SIG-M5 treated with dmso at 0.1 percent for 504 hours (cell line): ENCODE measurements at regions not wholly inside any gene's neighbourhood (a gene's known extent, or its start where the extent isn't known, plus 50 kb on each side); places are given as distances from the start of the nearest gene placed in this dataset.
A peak's percentile ranks its signal among the peaks of the same experiment; 100 is the strongest.
"Not testable (repeated sequence)": the region's sequence is repeated elsewhere in the genome, so short reads cannot be mapped to it uniquely, and the experiment has no call there.

Source experiments
- DNase-seq: peaks from one replicate; lab custom pipeline; 2025; ENCODE audit not compliant: unreplicated experiment; lab: John Stamatoyannopoulos, UW

DNA sequence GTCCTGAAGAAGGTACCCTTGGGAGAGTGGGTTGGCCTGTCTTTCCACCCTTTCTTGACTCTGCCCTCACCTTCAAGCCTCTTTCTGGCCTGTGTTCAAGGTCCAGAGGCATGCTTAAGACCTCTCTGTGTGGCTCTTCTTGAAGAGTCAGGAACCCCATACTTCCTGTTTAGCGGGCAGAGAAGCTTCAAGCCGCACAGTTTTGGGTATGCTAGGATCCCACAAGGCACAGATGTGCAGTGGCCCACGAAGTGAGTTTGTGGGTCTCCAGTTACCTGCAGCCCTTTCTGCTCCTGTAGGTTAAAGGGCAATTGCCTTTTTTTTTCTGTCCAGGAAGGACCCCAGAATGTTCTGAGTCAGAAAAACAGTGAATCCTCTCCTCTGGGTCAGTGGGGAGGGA lies 87.4 kb upstream of the FCGR1A start:
- not testable (repeated sequence) for DNase-seq

DNA sequence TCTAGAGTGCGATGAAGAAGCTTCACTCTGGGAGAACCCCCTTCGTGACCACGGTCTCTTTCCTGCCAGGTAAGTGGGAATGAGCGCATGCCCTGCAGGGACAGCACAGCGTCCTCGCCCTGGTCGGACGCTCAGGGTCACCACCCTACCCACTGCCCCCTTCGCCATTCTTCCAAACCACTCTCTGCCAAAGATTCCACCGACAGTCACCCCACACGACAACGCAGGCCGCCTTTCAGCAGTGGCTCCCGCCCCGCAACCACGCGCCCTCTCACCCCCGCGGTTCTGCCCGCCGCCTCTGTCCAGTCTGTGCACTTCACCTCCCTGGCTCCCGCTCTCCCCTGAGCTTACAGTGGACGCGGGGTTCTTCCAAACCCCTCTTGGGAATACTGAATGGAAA lies 82.3 kb upstream of the FCGR1A start:
- not testable (repeated sequence) for DNase-seq

DNA sequence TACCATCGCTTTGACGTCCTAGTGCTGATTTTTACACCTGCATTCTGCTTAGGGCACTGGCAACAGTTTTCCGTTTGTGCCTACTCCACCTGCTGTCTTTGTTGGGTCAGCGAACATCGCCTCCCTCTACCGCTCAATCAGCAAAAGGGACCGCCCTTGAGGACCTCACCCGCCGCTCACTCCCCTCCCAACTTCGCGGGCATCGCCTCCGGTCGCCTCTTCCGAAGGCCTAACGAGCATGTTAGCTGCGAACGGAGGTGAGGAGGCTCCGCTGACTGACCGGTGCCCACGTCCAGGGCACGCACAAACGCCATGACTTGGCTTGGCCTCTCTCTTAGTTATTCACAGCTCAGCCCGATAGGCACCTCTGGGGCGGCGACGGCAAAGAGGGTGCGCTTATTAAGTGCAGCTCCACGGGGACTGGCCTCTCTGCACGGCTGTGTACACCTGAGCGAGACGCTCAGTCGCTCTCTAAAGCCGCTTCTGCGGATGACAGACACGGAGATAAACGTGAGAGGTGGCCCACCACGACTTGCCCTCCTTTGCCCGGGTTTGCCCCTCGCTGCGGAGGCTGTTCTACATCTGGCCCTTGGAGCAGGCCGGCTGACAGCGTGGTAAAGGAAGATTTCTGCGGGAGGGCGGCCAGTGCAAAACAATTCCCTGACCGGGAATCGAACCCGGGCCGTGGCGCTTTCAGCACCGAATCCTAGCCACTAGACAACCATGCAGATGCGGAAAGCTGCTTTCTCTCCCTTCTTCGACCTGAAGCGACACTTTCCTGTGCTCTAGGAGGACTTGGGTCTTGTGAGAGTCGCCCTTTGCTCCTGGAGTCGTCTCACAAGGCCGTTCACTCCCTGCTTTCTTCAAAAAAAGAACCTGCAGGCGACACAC lies 81.6 kb upstream of the FCGR1A start:
- not testable (repeated sequence) for DNase-seq

DNA sequence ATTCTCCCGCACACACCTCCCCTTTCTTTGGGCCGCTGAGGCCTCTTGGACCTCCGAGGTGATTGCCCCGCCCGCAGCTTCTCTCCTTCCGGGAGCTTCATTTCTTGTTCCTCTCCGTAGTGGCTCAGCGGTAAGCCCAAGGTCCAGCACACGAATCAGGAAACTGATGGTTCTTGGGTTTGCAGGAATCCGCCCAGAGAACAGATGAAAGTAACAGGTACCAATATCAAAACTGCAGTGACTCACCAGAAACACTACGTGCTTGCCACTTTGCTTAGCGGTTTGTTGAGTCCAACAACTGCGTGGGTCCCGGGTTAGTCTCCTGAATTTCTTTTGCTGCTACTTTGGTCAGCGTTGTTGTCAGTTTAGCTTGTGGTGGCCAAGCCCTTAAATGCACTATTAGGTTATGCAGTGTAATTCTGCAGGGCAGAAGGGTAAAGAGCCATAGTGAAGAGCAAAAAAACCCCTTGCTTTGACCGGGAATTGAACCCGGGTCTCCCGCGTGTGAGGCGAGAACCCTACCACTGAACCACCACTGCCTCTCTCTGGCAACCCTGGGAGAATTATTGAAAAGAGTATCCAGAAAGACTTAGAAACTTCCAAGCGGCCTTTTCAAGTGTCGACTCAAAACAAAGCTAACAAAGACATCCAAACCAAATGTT lies 74.2 kb upstream of the FCGR1A start:
- peak; percentile 80 for DNase-seq

DNA sequence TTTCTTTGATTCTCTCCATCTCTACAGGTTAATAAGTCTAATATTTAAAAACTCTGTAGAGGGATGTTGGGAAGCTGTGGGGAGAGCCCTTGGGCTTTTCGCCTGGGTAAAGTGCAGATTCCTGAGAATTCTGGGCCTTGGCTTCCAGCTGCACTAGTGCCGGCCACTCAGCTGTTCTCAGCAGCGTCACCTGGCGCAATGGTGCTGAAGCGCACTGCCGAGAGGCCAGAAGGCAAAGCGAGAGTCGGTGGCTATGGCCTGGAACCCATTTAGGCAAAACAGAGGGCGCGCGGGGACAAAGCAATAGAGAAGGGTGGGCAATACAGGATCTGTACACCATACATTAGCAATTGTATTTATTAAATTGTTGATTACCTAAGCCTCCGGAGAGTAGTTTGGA lies 70.8 kb upstream of the FCGR1A start:
- DNase-seq: not testable (repeated sequence)

DNA sequence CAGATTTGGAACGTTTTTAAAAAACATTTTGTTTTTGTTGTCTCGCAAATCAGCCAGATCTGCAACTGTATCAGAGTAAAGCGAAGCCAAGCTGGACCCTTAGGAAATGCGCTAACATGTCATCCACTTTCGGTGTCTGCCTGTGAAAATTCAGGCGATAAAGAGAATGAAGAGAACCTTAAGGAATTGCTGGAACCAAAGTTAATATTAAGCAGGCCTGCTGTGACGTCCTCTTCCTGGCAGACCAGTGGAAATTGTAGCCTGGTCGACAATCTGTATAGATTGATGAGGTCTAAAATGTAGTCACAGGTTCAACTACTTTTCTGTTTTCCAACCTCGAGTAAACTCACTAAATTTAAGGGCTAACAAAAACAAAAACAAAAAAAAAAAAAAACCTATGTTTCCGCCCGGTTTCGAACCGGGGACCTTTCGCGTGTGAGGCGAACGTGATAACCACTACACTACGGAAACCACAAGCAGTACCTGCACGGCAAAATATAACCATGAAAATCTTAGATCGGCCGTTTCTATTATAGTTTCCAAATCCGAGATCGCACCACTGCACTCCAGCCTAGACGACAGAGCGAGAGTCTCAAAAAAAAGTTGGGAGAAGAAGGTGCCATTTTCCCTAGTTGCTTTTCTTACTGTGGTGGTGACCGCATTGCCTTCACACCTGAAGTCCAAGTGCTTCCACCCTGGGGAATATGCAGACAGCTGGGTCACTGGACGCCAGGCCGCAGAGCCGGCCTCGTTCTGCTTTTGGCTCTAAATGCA lies 70.2 kb upstream of the FCGR1A start:
- DNase-seq: not testable (repeated sequence)

DNA sequence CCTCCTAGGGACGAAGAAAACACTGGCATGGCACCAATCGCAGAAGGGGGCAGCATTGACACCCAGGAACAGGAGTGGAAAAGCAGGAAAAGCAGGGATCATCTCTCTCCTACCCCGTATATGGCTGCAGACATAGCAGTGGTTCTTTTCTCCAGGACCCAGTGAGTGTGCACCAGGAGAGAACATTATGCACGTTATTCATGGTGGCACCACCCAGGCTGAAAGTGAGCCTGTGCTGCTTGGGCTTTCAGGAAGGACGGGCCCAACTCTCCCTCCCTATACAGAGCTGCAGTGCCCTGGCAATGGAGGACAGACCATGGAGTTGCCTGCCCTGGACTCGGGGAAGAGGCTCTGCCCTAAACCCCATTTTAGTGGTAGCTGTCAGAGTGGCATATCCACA lies 69.0 kb upstream of the FCGR1A start:
- DNase-seq: not testable (repeated sequence)

DNA sequence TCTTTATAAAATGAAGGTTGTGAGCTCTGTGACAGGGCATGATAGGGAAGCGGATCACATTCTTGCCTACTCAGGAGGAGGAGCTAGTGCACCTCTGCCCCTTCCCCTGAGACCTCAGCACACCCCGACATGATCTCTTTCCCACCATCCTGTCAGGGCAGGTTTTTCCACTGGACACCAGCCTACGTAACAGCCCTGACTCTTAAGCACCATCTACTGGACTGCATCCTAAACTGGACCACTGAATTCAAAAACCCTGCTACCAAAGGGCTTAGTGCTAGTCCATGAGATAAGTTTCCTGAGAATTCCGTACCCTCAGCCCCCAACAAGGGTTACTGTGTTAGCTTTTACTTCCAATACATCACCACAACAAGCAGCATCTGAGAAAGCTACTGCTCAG lies 68.5 kb upstream of the FCGR1A start:
- DNase-seq: not testable (repeated sequence)

DNA sequence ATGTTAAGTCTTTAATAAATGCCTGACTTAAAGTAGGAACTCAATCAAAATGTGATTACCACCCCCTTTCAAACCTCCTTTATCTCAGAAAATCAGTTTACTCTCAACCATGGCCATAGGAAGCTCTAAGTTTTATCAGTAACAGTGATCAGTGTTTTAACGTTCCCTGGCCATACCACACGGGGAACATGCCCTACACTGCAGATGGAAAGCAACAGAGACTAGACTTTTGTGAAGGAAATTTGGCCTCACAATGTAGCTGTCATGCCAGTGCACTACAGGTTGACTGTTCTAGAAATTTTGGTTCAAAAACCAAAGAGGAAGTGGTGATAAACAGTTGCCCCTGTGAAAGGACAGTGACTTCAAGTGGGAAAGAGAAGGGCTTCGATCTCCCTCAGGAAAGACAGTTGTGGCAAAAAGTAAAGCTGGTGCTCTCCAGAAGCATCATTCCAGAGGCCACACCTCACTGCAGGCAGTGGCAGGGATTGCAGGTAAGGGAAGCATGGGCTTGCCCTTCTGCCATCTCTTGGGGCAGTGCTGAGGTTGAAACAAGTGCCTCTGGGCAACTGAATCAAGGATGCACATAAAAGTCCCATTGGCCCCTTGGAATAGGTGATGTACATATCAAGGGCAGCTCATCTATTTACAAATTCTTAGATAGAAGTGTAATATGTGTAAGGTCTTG lies 57.7 kb upstream of the FCGR1A start:
- not testable (repeated sequence) for DNase-seq

DNA sequence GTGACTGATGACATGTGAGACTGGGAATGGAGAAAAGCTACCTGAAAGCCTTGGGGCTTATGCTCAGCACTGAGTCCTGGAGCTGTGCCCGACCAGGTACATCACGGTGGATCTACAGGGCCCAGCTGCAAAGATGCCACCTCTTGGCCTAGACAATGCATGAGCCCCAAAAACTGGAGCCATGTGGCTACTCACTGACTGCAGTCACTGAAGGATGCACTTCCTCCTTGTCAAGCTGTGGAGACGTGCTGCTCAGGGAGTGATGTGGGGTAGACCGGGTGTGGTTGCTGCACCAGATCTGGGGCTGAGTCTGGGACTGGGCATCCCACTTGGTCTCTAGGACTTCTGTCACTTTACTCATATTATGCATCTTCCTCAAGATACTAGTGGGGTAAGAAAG lies 55.8 kb upstream of the FCGR1A start:
- DNase-seq: not testable (repeated sequence)

DNA sequence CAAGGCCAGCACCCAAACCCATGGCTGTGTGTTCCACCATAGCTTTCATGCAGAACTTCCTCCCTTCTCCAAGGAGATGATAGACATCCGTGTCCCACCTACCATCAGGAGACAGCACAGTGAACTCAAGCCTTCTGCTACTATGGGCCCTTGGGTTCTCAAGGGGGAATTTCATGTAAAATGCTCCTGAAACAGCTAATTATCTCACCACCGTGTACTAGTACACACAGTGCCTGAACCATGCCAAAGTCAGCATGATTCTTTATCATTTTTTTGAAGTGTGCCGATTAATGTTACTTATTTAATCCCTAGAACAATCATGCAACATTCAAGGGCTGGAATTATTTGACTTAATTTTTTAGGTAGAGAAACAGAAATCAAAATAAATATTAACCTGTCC lies 53.9 kb upstream of the FCGR1A start:
- DNase-seq: not testable (repeated sequence)
